Gastrocnemius medialis (tissue), 4 donors: ENCODE measurements at regions not wholly inside any gene's neighbourhood (a gene's known extent, or its start where the extent isn't known, plus 50 kb on each side); places are given as distances from the start of the nearest gene placed in this dataset.

Source experiments
- ATAC-seq, 2 donors: fragments of 150-250 bp; one replicate each; pipeline ENCODE4 v1.9.1; 2016
- DNase-seq, 2 donors: peaks; one replicate each; pipeline ENCODE4 v3.0.0-alpha.2; 2019
- H3K27ac ChIP-seq, 4 donors: fragments of 200-600 bp; sonication (generic); 1 replicate in 1 of 4; 2 replicates in 3 of 4; pipeline ENCODE4 v1.5.1; 2016 to 2018; ENCODE audit warnings: mild to moderate bottlenecking in 2 of 4, moderate library complexity in 1 of 4
- H3K27me3 ChIP-seq, 3 donors: fragments of 200-600 bp; sonication (generic) in 2 of 3; 1 replicate in 1 of 3; 2 replicates in 2 of 3; pipeline versions ENCODE4 v1.5.1 to v1.6.0; 2016 to 2019; ENCODE audit warnings: mild to moderate bottlenecking in 1 of 3, moderate library complexity in 1 of 3
- H3K36me3 ChIP-seq, 2 donors: fragments of 200-600 bp; sonication (generic) in 1 of 2; one replicate each; pipeline ENCODE4 v1.5.1; 2017 to 2018
- H3K4me1 ChIP-seq, 2 donors: fragments of 200-600 bp; sonication (generic) in 1 of 2; one replicate each; pipeline ENCODE4 v1.5.1; 2016 to 2017; ENCODE audit warnings: mild to moderate bottlenecking in 2 of 2
- H3K4me3 ChIP-seq, 4 donors: fragments of 200-600 bp; sonication (generic) in 3 of 4; 1 replicate in 1 of 4; 2 replicates in 3 of 4; pipeline ENCODE4 v1.5.1; 2016 to 2019; ENCODE audit warnings: mild to moderate bottlenecking in 2 of 4
- H3K9me3 ChIP-seq, 3 donors: fragments of 200-600 bp; sonication (generic) in 2 of 3; 1 replicate in 1 of 3; 2 replicates in 2 of 3; pipeline ENCODE4 v1.5.1; 2016 to 2019
- POLR2A ChIP-seq, 2 donors: fragments of 450-650 bp; IDR thresholded peaks; one replicate each; pipeline ENCODE4 v1.6.1; 2017; ENCODE audit warnings: antibody characterized with exemption in 2 of 2, mild to moderate bottlenecking in 2 of 2, moderate library complexity in 2 of 2
- in situ Hi-C, 4 donors: fragments of 200-750 bp; cut with MboI; loops; one replicate each; pipeline versions ENCODE4 v1.15.0 to v1.8.0; 2017; ENCODE audit warnings: low sequenced_read_pairs in 4 of 4
- intact Hi-C: fragments of 100-400 bp; cut with DNase I; formaldehyde crosslinking; loops from one replicate; pipeline ENCODE4 v1.15.1; 2023; ENCODE audit warnings: low total_unique reads
- TF ChIP-seq, protein P1 (sequence below), 5 experiments: fragments of 450-650 bp in 3 of 5; fragments of 200-600 bp in 2 of 5; sonication (generic) in 2 of 5; IDR thresholded peaks in 4 of 5; conservative IDR thresholded peaks in 1 of 5; 1 replicate in 4 of 5; 2 replicates in 1 of 5; pipeline ENCODE4 v1.5.1; 2016 to 2019; ENCODE audit warnings: antibody characterized with exemption in 5 of 5, mild to moderate bottlenecking in 3 of 5, moderate library complexity in 3 of 5

DNA sequence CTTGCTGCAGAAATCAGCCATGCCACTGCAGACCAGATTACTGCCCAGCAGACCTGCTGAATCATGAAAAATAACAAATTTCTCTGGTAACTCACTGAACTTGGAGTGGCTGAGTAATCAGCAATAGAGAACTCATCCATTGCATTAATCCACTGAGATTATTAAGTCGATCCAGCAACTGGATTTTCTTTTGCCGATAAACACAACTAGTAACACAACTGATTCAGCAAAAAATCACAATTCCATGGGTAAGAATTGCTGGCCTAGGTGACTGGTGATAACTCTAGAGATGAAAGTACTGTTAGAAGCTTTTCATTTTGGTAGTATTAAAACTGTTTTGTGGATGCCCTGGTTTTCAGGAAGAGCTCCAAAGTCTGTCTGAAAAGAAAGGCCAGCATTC lies 214.5 kb downstream of the ETV1 start:
- Histone ChIP-seq H3K27ac (no peak overlapping the region), H3K27me3 (no peaks in the 10 kb centered on the region), H3K9me3 (no peaks in the 10 kb centered on the region), H3K4me1 (no peaks in the 10 kb centered on the region), H3K4me3 (no peak overlapping the region), H3K36me3 (no peaks in the 10 kb centered on the region)
- DNase-seq (no peak), ATAC-seq (no peak)
- intact Hi-C loops: no loop called here
- TF ChIP-seq, protein P1, sequence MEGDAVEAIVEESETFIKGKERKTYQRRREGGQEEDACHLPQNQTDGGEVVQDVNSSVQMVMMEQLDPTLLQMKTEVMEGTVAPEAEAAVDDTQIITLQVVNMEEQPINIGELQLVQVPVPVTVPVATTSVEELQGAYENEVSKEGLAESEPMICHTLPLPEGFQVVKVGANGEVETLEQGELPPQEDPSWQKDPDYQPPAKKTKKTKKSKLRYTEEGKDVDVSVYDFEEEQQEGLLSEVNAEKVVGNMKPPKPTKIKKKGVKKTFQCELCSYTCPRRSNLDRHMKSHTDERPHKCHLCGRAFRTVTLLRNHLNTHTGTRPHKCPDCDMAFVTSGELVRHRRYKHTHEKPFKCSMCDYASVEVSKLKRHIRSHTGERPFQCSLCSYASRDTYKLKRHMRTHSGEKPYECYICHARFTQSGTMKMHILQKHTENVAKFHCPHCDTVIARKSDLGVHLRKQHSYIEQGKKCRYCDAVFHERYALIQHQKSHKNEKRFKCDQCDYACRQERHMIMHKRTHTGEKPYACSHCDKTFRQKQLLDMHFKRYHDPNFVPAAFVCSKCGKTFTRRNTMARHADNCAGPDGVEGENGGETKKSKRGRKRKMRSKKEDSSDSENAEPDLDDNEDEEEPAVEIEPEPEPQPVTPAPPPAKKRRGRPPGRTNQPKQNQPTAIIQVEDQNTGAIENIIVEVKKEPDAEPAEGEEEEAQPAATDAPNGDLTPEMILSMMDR (IDR thresholded peaks at IDR 0.05 in 4 of 5, conservative IDR thresholded peaks at IDR 0.05 in 1 of 5): no peak
- no peak for TF ChIP-seq POLR2A (IDR thresholded peaks at IDR 0.05)
- in situ Hi-C loops: no loop called here

DNA sequence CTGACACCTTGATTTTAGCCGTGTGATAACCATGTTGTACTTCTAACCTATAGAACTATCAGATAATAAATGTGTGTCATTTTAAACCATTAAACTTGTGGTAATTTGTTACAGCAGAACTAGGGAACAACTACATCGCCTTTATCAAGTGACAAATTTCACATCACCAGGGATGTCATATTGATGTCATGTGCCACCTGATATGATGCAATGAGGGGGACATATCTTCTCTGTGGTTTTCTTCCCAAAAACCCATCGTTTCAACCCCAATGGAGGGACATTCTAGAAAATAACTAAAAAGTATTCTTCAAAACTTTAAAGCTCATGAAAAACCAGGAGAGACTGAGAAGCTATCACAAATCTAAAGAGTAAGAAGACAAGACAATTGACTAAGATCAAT lies 212.2 kb downstream of the ETV1 start:
- no peak for DNase-seq
- Histone ChIP-seq H3K36me3 (no peaks in the 10 kb centered on the region), H3K27me3 (no peaks in the 10 kb centered on the region), H3K4me3 (no peak overlapping the region), H3K4me1 (no peaks in the 10 kb centered on the region), H3K9me3 (no peaks in the 10 kb centered on the region), H3K27ac (no peak overlapping the region)
- no peak for TF ChIP-seq POLR2A (IDR thresholded peaks at IDR 0.05)
- TF ChIP-seq, protein P1 (IDR thresholded peaks at IDR 0.05 in 4 of 5, conservative IDR thresholded peaks at IDR 0.05 in 1 of 5): no peak
- ATAC-seq: no peak
- intact Hi-C loops: no loop called here
- in situ Hi-C loops: no loop called here

DNA sequence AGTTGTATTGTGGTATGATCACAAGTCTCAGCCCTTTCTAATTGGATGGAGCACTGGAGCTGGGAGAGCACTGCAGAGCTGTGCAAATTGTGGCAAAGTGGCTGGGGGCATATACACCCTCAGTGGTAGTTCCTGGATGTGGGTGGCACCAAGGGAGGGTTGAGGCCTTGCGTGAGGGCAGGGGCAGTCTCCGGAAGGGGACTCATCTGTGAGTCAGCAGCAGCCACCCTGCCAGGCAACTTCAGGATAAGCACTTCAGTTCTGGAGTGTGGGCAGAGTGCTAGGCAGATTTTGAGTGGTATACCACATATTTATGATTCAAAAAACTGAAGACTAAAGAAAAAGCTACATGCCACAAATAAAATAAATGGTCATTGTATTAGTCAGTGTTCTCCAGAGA lies 210.5 kb downstream of the ETV1 start:
- Histone ChIP-seq H3K4me3 (no peak overlapping the region), H3K9me3 (no peaks in the 10 kb centered on the region), H3K4me1 (no peaks in the 10 kb centered on the region), H3K27ac (no peak overlapping the region), H3K36me3 (no peaks in the 10 kb centered on the region), H3K27me3 (no peaks in the 10 kb centered on the region)
- DNase-seq: no peak
- in situ Hi-C loops: no loop called here
- intact Hi-C loops: no loop called here
- TF ChIP-seq, protein P1 (IDR thresholded peaks at IDR 0.05 in 4 of 5, conservative IDR thresholded peaks at IDR 0.05 in 1 of 5): no peak
- TF ChIP-seq POLR2A (IDR thresholded peaks at IDR 0.05): no peak
- no peak for ATAC-seq

DNA sequence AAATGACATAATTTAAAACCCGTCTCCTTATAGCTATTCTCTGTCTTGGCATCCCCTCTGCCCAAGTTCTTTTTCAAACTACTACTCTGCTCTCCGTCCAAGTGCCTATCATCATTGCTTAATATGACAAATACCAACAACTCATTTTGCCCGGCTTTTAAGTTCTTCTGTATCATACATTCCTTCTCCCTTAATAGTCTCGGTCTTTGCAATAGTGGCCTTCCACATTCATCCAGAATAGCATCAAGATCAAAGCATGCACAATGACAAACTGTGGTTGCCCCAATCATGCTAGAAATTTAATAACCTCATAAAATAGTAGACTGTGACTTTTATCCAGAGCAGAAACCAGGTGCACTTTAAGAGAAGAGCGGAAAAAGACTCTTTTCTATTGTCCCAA lies 198.9 kb downstream of the ETV1 start:
- TF ChIP-seq, protein P1 (IDR thresholded peaks at IDR 0.05 in 4 of 5, conservative IDR thresholded peaks at IDR 0.05 in 1 of 5): no peak
- TF ChIP-seq POLR2A (IDR thresholded peaks at IDR 0.05): no peak
- H3K4me3 ChIP-seq: no peak overlapping the region
- H3K9me3 ChIP-seq: no peaks in the 10 kb centered on the region
- DNase-seq: no peak
- no peak for ATAC-seq
- H3K36me3 ChIP-seq: no peaks in the 10 kb centered on the region
- in situ Hi-C loops: no loop called here
- intact Hi-C loops: no loop called here
- no peak overlapping the region for H3K27ac ChIP-seq
- H3K27me3 ChIP-seq: no peaks in the 10 kb centered on the region
- no peaks in the 10 kb centered on the region for H3K4me1 ChIP-seq

DNA sequence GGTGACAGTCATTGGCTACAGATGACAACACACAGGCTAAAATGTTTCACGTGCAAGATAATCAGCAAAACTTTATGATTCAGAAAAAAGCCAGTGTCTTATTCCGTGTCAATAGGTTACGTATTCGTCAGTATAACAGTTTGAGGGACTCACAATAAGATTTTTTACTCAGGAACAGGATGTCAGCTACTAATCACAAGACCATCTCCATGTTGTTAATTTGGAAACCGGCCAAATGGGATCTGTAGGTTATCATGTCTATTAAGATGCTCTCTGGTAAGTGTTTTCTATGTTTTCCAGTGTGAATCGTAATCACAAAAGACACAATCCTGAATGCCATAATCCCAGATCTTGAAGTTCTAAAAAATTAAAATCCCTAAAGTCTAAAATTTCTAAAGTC lies 197.3 kb downstream of the ETV1 start:
- Histone ChIP-seq H3K36me3 (no peaks in the 10 kb centered on the region), H3K4me3 (no peak overlapping the region), H3K4me1 (no peaks in the 10 kb centered on the region), H3K9me3 (no peaks in the 10 kb centered on the region), H3K27ac (no peak overlapping the region), H3K27me3 (no peaks in the 10 kb centered on the region)
- TF ChIP-seq, protein P1 (IDR thresholded peaks at IDR 0.05 in 4 of 5, conservative IDR thresholded peaks at IDR 0.05 in 1 of 5): no peak
- TF ChIP-seq POLR2A (IDR thresholded peaks at IDR 0.05): no peak
- ATAC-seq (no peak), DNase-seq (no peak)
- in situ Hi-C loops (no loop called here), intact Hi-C loops (no loop called here)
